ENCODE measurements at regions not wholly inside any gene's neighbourhood (a gene's known extent, or its start where the extent isn't known, plus 50 kb on each side); places are given as distances from the start of the nearest gene placed in this dataset.

DNA sequence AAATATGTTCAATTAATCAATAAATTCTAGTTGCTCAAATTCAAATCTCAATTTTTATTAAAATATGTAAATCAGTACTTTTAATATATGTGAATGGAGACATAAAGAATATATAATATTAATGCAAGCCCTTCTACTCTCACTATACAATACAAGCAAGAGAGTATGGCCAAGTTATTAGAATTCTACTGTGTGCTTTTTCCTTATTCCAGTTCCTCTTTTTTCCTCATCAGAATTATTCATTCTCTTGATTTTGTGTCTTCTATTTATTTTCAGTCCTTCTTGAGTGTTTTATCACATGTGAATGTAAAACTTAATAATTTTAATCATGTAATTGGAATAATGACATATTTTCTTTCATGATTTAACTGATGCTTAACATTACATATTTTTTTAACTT is 276.8 kb downstream of the PCDH20 start:
- Histone ChIP-seq H3K4me3 (ENCODE audit: low read length) (no peak overlapping the region), H3K4me1 (ENCODE audit: control insufficient read depth, low read length) (no peaks in the 10 kb centered on the region), H3K79me2 (ENCODE audit: control insufficient read depth, low read length) (no peaks in the 10 kb centered on the region), H3K27ac (ENCODE audit: low read depth, low read length) (no peak overlapping the region), H3K36me3 (ENCODE audit: control insufficient read depth, low read length) (no peaks in the 10 kb centered on the region), H3K9me3 (ENCODE audit: control insufficient read depth, insufficient read depth, low read length) (no peaks in the 10 kb centered on the region), H3K4me2 (ENCODE audit: low read length) (no peak overlapping the region), H3K27me3 (ENCODE audit: control insufficient read depth, low read length) (no peaks in the 10 kb centered on the region), H3F3A (ENCODE audit: control insufficient read depth, insufficient read depth) (no peaks in the 10 kb centered on the region), H4K20me1 (ENCODE audit: control insufficient read depth, insufficient read depth, low read depth, low read length) (no peaks in the 10 kb centered on the region), H3K9me2 (replicated peaks; ENCODE audit: control insufficient read depth, low read length) (no peaks in the 10 kb centered on the region)
- TF ChIP-seq, protein P1, sequence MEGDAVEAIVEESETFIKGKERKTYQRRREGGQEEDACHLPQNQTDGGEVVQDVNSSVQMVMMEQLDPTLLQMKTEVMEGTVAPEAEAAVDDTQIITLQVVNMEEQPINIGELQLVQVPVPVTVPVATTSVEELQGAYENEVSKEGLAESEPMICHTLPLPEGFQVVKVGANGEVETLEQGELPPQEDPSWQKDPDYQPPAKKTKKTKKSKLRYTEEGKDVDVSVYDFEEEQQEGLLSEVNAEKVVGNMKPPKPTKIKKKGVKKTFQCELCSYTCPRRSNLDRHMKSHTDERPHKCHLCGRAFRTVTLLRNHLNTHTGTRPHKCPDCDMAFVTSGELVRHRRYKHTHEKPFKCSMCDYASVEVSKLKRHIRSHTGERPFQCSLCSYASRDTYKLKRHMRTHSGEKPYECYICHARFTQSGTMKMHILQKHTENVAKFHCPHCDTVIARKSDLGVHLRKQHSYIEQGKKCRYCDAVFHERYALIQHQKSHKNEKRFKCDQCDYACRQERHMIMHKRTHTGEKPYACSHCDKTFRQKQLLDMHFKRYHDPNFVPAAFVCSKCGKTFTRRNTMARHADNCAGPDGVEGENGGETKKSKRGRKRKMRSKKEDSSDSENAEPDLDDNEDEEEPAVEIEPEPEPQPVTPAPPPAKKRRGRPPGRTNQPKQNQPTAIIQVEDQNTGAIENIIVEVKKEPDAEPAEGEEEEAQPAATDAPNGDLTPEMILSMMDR (IDR thresholded peaks at IDR 0.05; ENCODE audit: low read depth, low read length, poor library complexity, severe bottlenecking) = no peak
- no peak for TF ChIP-seq EZH2phosphoT487 (IDR thresholded peaks at IDR 0.05; ENCODE audit: borderline replicate concordance, low read length)

- Histone ChIP-seq H3K36me3 (ENCODE audit: control insufficient read depth, low read length) (no peaks in the 10 kb centered on the region), H3K9me3 (ENCODE audit: control insufficient read depth, insufficient read depth, low read length) (no peaks in the 10 kb centered on the region), H3K4me2 (ENCODE audit: low read length) (no peak overlapping the region), H4K20me1 (ENCODE audit: control insufficient read depth, insufficient read depth, low read depth, low read length) (no peaks in the 10 kb centered on the region), H3K4me3 (ENCODE audit: low read length) (no peak overlapping the region), H3K79me2 (ENCODE audit: control insufficient read depth, low read length) (no peaks in the 10 kb centered on the region), H3K9me2 (replicated peaks; ENCODE audit: control insufficient read depth, low read length) (no peaks in the 10 kb centered on the region), H3F3A (ENCODE audit: control insufficient read depth, insufficient read depth) (no peaks in the 10 kb centered on the region), H3K27ac (ENCODE audit: low read depth, low read length) (no peak overlapping the region), H3K27me3 (ENCODE audit: control insufficient read depth, low read length) (no peaks in the 10 kb centered on the region), H3K4me1 (ENCODE audit: control insufficient read depth, low read length) (no peaks in the 10 kb centered on the region)
- TF ChIP-seq EZH2phosphoT487 (IDR thresholded peaks at IDR 0.05; ENCODE audit: borderline replicate concordance, low read length) = no peak
- TF ChIP-seq, protein P1 (IDR thresholded peaks at IDR 0.05; ENCODE audit: low read depth, low read length, poor library complexity, severe bottlenecking) = no peak
Measured at GRCh38 chr13:61136515-61136914, 279.1 kb downstream of the PCDH20 start.

DNA sequence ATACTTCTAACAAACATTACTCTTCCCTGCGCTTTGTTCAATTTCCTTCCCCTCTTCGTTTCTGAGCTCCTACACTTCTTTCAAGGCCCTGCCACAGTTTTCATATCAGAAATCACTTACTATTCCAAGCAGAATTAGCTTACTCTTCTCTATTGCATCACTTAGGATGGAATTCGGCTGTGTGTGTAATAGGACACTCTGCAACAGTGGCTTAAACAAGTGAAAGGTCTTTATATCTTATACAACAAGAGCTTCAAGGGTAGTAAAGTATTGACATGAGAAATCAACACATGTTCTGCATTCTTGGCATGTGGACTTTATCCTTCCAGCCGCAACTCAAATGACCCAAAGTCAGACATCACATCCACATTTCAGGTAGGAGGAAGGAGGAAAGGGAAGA is 279.6 kb downstream of the PCDH20 start:
- Histone ChIP-seq H3F3A (ENCODE audit: control insufficient read depth, insufficient read depth) (no peaks in the 10 kb centered on the region), H4K20me1 (ENCODE audit: control insufficient read depth, insufficient read depth, low read depth, low read length) (no peaks in the 10 kb centered on the region), H3K9me3 (ENCODE audit: control insufficient read depth, insufficient read depth, low read length) (no peaks in the 10 kb centered on the region), H3K27me3 (ENCODE audit: control insufficient read depth, low read length) (no peaks in the 10 kb centered on the region), H3K36me3 (ENCODE audit: control insufficient read depth, low read length) (no peaks in the 10 kb centered on the region), H3K79me2 (ENCODE audit: control insufficient read depth, low read length) (no peaks in the 10 kb centered on the region), H3K4me2 (ENCODE audit: low read length) (no peak overlapping the region), H3K4me3 (ENCODE audit: low read length) (no peak overlapping the region), H3K4me1 (ENCODE audit: control insufficient read depth, low read length) (no peaks in the 10 kb centered on the region), H3K27ac (ENCODE audit: low read depth, low read length) (no peak overlapping the region), H3K9me2 (replicated peaks; ENCODE audit: control insufficient read depth, low read length) (no peaks in the 10 kb centered on the region)
- TF ChIP-seq, protein P1 (IDR thresholded peaks at IDR 0.05; ENCODE audit: low read depth, low read length, poor library complexity, severe bottlenecking) = no peak
- no peak for TF ChIP-seq EZH2phosphoT487 (IDR thresholded peaks at IDR 0.05; ENCODE audit: borderline replicate concordance, low read length)

GRCh38 chr13:61135583-61135982 is 280.1 kb downstream of the PCDH20 start:
- H3K27ac ChIP-seq (ENCODE audit: low read depth, low read length) = no peak overlapping the region
- no peaks in the 10 kb centered on the region for H3K9me3 ChIP-seq (ENCODE audit: control insufficient read depth, insufficient read depth, low read length)
- H3K36me3 ChIP-seq (ENCODE audit: control insufficient read depth, low read length) = no peaks in the 10 kb centered on the region
- no peaks in the 10 kb centered on the region for H3K79me2 ChIP-seq (ENCODE audit: control insufficient read depth, low read length)
- H3K9me2 ChIP-seq (replicated peaks; ENCODE audit: control insufficient read depth, low read length) = no peaks in the 10 kb centered on the region
- H3K4me3 ChIP-seq (ENCODE audit: low read length) = no peak overlapping the region
- no peaks in the 10 kb centered on the region for H3K4me1 ChIP-seq (ENCODE audit: control insufficient read depth, low read length)
- H3K4me2 ChIP-seq (ENCODE audit: low read length) = no peak overlapping the region
- H4K20me1 ChIP-seq (ENCODE audit: control insufficient read depth, insufficient read depth, low read depth, low read length) = no peaks in the 10 kb centered on the region
- H3F3A ChIP-seq (ENCODE audit: control insufficient read depth, insufficient read depth) = no peaks in the 10 kb centered on the region
- TF ChIP-seq, protein P1 (IDR thresholded peaks at IDR 0.05; ENCODE audit: low read depth, low read length, poor library complexity, severe bottlenecking) = no peak
- TF ChIP-seq EZH2phosphoT487 (IDR thresholded peaks at IDR 0.05; ENCODE audit: borderline replicate concordance, low read length) = no peak
- H3K27me3 ChIP-seq (ENCODE audit: control insufficient read depth, low read length) = no peaks in the 10 kb centered on the region

Measured in DOHH2 (cell line).